Upper lobe of right lung (tissue), 1 donor: ENCODE measurements at regions not wholly inside any gene's neighbourhood (a gene's known extent, or its start where the extent isn't known, plus 50 kb on each side); places are given as distances from the start of the nearest gene placed in this dataset.

ENCODE experiments used
- ATAC-seq: fragments of 200-7000 bp; cut with Tn5 transposase; one replicate; pipeline ENCODE4 v1.9.1; 2020; ENCODE audit warnings: mild to moderate bottlenecking, moderate library complexity
- DNase-seq: peaks from one replicate; pipeline ENCODE4 v3.0.0-alpha.2; 2020
- H3K27ac ChIP-seq: fragments of 200-600 bp; one replicate; pipeline ENCODE4 v1.8.0; 2022
- H3K27me3 ChIP-seq: fragments of 200-600 bp; one replicate; pipeline ENCODE4 v1.8.0; 2022; ENCODE audit warnings: mild to moderate bottlenecking
- H3K36me3 ChIP-seq: fragments of 200-600 bp; one replicate; pipeline ENCODE4 v1.8.0; 2022
- H3K4me1 ChIP-seq: fragments of 200-600 bp; one replicate; pipeline ENCODE4 v1.8.0; 2022
- H3K4me3 ChIP-seq: fragments of 200-600 bp; one replicate; pipeline ENCODE4 v1.8.0; 2022; ENCODE audit warnings: mild to moderate bottlenecking
- H3K9me3 ChIP-seq: fragments of 200-600 bp; one replicate; pipeline ENCODE4 v1.8.0; 2022
- CTCF ChIP-seq: fragments of 200-600 bp; IDR thresholded peaks from one replicate; pipeline ENCODE4 v1.8.0; 2022; ENCODE audit warnings: antibody characterized with exemption
- intact Hi-C: fragments of 100-400 bp; cut with DNase I; formaldehyde crosslinking; loops from one replicate; pipeline ENCODE4 v1.11.0; 2022
- donor health status: DM: no; HTN: yes; CAD: no; lungs with severe emphysema.

- Histone ChIP-seq H3K9me3 (no peaks in the 10 kb centered on the region), H3K4me1 (no peaks in the 10 kb centered on the region), H3K36me3 (no peaks in the 10 kb centered on the region), H3K4me3 (no peak overlapping the region), H3K27me3 (no peaks in the 10 kb centered on the region), H3K27ac (no peak overlapping the region)
- intact Hi-C loops: no loop called here
- DNase-seq (no peak), ATAC-seq (no peak)
- TF ChIP-seq CTCF: no peak
Measured at GRCh38 chr14:39581474-39581873, 149.2 kb upstream of the FBXO33 start.

- Histone ChIP-seq H3K4me1 (no peaks in the 10 kb centered on the region), H3K36me3 (no peaks in the 10 kb centered on the region), H3K9me3 (no peaks in the 10 kb centered on the region), H3K27me3 (no peaks in the 10 kb centered on the region), H3K27ac (no peak overlapping the region), H3K4me3 (no peak overlapping the region)
- intact Hi-C loops: no loop called here
- no peak for DNase-seq
- no peak for TF ChIP-seq CTCF
- ATAC-seq: no peak
Measured at GRCh38 chr14:39580696-39581095, 148.5 kb upstream of the FBXO33 start.

DNA sequence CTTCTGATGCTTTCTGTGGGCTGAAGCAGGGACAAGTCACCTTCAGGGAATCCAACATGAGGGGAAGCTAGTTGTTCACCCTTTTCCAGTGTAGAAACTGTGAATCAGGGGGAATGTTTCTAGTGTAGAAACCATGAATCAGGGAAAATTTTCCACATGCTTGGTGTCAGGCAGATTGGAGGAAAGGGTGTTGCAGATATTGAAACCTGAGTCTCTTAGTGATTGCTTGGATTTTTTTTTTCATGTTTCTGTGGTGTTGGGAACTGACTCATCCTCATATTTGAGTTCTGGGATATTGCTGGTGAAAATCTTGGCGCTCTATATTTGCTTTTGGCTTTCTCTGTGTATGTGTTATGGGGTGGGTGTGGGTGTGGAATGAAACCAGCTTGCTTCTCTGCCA, 144.5 kb upstream of the FBXO33 start:
- no peak overlapping the region for H3K27ac ChIP-seq
- intact Hi-C loops: no loop called here
- no peak for TF ChIP-seq CTCF
- no peaks in the 10 kb centered on the region for H3K36me3 ChIP-seq
- no peaks in the 10 kb centered on the region for H3K4me1 ChIP-seq
- H3K4me3 ChIP-seq: no peak overlapping the region
- ATAC-seq (no peak), DNase-seq (no peak)
- no peaks in the 10 kb centered on the region for H3K9me3 ChIP-seq
- no peaks in the 10 kb centered on the region for H3K27me3 ChIP-seq

GRCh38 chr14:39576258-39576657, 144.0 kb upstream of the FBXO33 start:
- H3K36me3 ChIP-seq: no peaks in the 10 kb centered on the region
- H3K27ac ChIP-seq: no peak overlapping the region
- intact Hi-C loops: no loop called here

DNA sequence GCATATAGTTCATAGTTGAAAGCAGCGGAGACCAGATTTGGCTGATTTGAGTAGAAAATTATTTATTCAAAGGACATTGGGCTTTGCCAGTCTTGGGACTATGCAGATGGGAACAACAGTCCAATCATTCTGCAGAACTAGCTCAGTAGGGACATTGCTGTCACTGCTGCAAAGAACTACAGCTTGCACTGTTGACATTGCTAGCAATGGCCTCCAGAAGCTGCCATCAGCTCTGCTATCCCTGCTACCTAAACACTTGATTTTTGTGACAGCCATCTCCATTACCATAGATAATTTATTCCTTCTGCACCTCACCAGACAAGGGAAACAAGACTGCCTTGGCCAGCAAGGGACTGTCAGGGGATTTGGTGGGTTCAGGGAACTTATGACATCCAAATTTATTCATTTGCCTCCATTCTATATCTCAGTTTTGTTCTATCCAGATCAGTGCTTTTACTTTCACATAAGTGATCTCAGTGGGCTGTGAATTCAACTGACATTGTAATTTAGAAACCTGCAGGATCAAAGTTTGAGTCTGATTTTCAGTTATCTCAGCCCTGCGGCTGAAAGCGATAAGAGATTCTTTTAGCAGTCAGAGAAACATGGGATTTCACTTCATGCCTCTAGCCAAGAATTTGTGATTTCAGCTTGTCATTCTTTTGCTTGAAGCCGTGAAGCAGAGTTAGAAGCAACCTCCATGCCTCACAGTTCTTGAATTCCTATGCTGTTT, 136.7 kb upstream of the FBXO33 start:
- H3K4me1 ChIP-seq: no peaks in the 10 kb centered on the region
- no peak overlapping the region for H3K27ac ChIP-seq
- no peak for TF ChIP-seq CTCF
- intact Hi-C loops: no loop called here
- no peaks in the 10 kb centered on the region for H3K9me3 ChIP-seq
- no peak overlapping the region for H3K4me3 ChIP-seq
- DNase-seq: no peak
- H3K36me3 ChIP-seq: no peaks in the 10 kb centered on the region
- ATAC-seq: no peak
- H3K27me3 ChIP-seq: no peaks in the 10 kb centered on the region

More at GRCh38 chr14:39576258-39576657, 144.0 kb upstream of the FBXO33 start:
- DNase-seq (no peak), ATAC-seq (no peak)
- Histone ChIP-seq H3K9me3 (no peaks in the 10 kb centered on the region), H3K4me3 (no peak overlapping the region), H3K27me3 (no peaks in the 10 kb centered on the region), H3K4me1 (no peaks in the 10 kb centered on the region)
- no peak for TF ChIP-seq CTCF

DNA sequence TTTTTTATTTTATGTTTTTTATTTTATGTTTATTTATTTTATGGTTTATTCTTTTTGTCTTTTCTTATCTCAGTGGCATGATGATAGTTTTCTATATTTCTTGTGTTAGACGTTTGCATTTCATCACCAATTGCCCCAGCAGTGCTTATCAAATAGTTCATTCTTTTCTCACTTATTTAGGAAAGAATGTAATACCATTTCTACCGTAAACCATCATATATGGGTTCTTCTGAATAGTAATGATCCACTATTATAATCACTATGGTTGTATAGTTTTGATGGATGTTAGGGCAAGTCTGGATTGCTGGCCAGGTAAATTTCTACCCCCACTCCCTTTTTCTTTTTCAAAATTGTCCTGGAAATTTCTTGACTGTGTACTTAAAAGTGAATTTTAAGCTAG, 134.6 kb upstream of the FBXO33 start:
- Histone ChIP-seq H3K27me3 (no peaks in the 10 kb centered on the region), H3K36me3 (no peaks in the 10 kb centered on the region), H3K4me3 (no peak overlapping the region), H3K27ac (no peak overlapping the region), H3K9me3 (no peaks in the 10 kb centered on the region), H3K4me1 (no peaks in the 10 kb centered on the region)
- ATAC-seq: no peak
- TF ChIP-seq CTCF: no peak
- no peak for DNase-seq
- intact Hi-C loops: no loop called here
